GM19455 (cell line): ENCODE measurements at regions not wholly inside any gene's neighbourhood (a gene's known extent, or its start where the extent isn't known, plus 50 kb on each side); places are given as distances from the start of the nearest gene placed in this dataset.
"Not testable (repeated sequence)": the region's sequence is repeated elsewhere in the genome, so short reads cannot be mapped to it uniquely, and the experiment has no call there.

Experiments used
- ATAC-seq: cut with Tn5 transposase; IDR thresholded peaks from one replicate; pipeline ENCODE4 v1.9.1; 2021; ENCODE audit not compliant: unreplicated experiment

- ATAC-seq: no peak
Observed at GRCh38 chr9:115525111-115526058, 407.4 kb upstream of the TNC start.

DNA sequence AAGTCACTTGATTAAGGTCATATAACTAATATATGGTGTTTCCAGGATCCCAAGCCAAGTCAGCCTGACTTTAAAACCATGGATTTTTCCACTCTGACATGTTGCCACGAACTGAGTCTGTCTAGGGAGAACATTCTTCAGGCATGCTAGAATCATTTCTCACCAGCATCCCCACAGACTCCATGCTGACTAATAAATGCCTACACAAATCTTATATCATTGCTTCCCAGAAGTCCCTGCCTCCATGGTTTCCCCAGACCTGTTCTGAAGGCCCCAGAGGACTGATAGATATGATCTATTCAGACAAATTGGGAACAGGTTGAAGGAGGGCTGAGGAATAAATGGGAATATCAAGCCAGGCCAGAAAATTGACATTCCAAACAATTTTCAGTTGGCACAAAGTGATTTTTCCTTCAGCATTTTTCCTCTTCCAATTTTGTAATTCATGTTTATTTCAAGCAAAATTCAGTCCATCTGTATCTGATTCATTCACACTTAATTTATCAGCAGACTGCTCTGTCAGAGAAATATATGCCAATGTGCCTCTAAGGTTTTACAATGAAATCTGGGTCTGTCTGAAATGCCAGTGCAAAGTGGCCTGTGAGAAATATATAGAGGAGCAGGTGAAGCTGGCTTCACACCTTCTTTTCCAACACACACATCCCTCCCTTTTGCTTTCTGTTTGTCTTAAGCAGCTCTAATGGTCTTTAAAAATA is 413.6 kb upstream of the TNC start:
- no peak for ATAC-seq

- ATAC-seq: no peak
Observed at GRCh38 chr9:115533511-115533910, 415.6 kb upstream of the TNC start.

- ATAC-seq: no peak
Observed at GRCh38 chr9:115540091-115540490, 422.1 kb upstream of the TNC start.

GRCh38 chr9:115543511-115543910 is 425.6 kb upstream of the TNC start:
- ATAC-seq: no peak

DNA sequence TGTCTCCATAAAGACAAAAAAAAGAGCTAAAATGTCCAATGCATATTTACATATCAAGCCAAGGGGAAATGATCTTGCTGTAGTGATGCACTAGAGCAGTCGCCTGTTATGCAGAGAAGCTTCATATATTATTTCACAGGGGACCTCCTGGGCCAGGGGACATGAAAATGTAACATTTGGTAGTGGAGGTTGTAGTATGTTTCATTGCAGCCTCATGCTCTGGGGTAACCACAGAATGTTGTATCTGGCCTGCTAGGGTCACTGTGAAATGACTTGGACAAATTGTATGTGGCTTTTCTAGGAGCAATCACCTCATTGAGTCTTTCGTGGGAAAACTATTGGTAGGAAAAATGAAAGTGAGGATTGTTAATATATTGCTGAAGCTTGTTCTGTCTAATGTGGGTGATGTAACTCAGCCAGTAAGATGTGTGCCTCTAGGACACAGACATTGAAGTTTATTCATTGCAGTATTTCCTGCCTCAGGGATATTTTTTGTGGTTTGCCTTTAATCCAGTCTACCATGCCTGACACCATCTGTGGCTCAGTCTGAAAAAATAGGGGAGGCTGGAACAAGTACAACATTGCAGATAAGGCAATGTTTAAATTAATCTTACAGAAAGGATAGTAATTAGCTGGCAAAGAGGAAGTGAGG is 430.8 kb upstream of the TNC start:
- no peak for ATAC-seq

GRCh38 chr9:115551396-115551795 is 433.4 kb upstream of the TNC start:
- no peak for ATAC-seq

- no peak for ATAC-seq
Observed at GRCh38 chr9:115553060-115553773, 435.3 kb upstream of the TNC start.

- ATAC-seq: no peak
Observed at GRCh38 chr9:115556432-115556831, 438.5 kb upstream of the TNC start.

GRCh38 chr9:115575147-115575546 is 457.2 kb upstream of the TNC start:
- ATAC-seq: no peak

- not testable (repeated sequence) for ATAC-seq
Observed at GRCh38 chr9:115585458-115585857, 467.5 kb upstream of the TNC start.

DNA sequence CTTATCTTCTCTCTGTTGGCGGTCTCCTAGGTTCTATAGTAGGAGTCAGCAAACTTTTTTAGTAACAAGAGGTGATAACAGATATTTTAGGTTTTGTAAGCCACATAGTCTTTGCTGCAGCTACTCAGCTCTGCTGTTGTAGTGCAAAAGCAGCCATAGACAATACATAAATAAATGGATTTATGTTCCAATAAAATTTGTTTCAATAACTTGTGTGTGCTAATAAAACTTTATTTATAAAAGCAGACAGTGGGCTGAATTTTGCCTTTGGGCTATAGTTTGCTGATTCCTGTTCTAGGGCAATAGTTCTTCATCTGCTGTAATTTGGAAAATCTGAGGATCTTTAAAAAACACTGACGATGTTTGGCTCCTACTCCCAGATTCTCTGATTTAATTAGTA is 469.4 kb upstream of the TNC start:
- no peak for ATAC-seq

DNA sequence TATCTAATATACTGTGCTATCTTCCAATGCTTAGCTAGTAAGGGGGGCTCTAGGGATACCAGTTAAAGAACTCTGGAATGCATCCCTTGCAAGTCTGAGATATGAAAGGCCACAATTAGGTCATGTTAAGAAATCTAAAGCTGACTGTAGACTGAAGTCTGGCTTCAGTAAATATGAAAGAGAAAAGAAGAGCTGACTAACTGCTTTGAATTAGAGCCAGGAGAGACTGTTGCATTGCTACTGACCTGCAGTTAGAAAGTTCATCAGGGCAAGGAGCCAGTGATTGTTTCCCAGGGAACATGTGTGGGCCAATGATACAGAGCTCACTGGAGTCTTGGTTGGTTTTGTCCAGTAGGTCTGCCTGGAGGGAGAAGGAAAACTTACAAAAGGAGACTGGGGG is 472.1 kb upstream of the TNC start:
- ATAC-seq: no peak

GRCh38 chr9:115591584-115591984 is 473.6 kb upstream of the TNC start:
- no peak for ATAC-seq

GRCh38 chr9:115593587-115594091 is 475.7 kb upstream of the TNC start:
- peak; percentile 48 for ATAC-seq

GRCh38 chr9:115594557-115594956 is 476.6 kb upstream of the TNC start:
- no peak for ATAC-seq

DNA sequence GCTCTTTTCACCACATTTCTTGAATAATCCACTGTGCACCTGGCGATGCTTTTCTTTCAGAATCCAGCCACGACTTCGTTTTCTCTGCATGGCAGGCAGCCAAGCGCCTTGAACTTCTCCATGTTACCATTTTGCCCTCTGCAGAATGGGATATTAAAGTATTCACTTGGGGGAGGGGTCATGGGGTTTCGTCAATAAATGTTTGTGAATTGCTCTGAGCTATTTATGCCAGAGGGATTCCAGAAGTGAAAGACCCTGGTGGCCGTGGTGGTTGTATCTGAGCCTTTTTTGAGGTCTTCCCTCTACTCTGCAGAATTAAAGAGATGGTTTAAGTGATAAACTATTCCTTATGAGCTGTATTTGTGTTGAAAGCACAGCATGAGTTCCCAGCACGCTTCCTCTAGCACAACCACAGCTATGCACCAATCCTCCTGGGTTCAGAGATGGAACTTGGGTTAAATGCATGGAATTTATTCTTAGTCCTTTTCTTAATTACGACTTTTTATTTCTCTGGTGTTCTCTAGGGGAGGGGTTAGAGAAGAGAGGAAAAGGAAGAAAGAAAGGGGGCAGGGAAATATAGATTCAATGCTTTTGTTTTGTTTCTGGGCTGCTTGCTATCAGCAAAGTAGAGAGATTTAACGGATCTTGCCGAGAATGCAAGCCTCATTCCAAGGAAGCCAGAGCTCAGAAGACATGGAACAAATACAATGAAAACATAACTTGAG is 478.2 kb upstream of the TNC start:
- ATAC-seq: no peak

- no peak for ATAC-seq
Observed at GRCh38 chr9:115596746-115597080, 478.8 kb upstream of the TNC start.

DNA sequence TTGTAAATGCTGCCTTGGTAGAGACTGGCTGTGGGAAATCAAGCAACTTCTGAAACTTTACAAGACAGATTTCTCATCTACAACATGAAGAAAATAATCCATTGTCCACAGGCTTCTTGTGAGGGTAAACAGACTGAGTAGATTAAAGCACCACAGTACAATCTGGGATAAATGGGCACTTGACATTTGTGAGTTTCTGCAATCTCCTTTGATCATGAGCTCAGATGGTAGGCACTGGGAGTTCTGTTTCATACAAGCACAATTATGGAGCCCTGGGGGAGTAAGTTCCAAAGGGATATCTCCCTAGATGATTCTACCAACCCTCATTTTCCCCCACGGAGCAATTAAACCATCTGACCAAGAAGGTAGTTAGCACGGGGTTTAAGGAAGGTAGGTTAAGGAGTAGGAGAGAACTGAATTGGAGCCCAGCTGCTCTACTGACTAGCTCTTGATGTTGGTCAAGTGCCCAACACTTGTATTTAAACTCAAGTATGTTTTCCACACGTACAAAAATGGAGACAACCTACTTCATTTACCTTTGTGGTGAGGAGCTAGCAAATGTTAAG is 479.5 kb upstream of the TNC start:
- no peak for ATAC-seq

DNA sequence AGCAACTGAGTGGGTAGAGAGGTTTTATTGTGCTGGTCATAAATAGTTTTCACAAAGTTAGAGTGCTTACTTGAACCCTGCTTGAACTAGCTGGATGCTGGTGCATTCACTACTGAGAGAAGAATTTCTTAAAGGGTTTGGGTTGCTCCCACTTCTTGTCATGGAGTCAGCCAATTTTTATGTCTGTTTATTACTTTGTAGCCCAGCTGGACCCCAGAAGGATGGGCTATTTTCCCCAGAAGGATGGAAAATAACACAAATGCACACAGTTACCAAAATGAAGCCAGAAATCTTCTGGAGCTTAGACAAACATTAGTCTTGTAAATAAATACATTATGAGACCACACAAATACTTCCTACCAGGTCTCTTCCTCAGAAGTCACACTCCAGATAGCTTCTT is 480.8 kb upstream of the TNC start:
- no peak for ATAC-seq
